CD8-positive, alpha-beta memory T cell (primary cell): ENCODE measurements at regions not wholly inside any gene's neighbourhood (a gene's known extent, or its start where the extent isn't known, plus 50 kb on each side); places are given as distances from the start of the nearest gene placed in this dataset.
A peak's percentile ranks its signal among the peaks of the same experiment; 100 is the strongest.

Source experiments
- CTCF ChIA-PET: fragments of 350-600 bp; sonication (Branson Sonifier 250); formaldehyde crosslinking; loops from one replicate; lab custom pipeline; 2021; ENCODE audit warnings: antibody characterized with exemption; lab: Charles Lee
- POLR2A ChIA-PET: fragments of 350-600 bp; sonication (Branson Sonifier 250); formaldehyde crosslinking; loops from one replicate; lab custom pipeline; 2021; ENCODE audit warnings: antibody characterized with exemption; lab: Charles Lee
- DNase-seq, 5 donors: peaks; one replicate each; pipeline versions ENCODE4 v3.0.0 to v3.0.0-alpha.2; 2020 to 2022; ENCODE audit warnings: mixed read lengths in 1 of 5
- H3K27ac ChIP-seq: one replicate; pipeline ENCODE4 v1.7.0; 2013; ENCODE audit warnings: low read depth, mild to moderate bottlenecking, low read length, moderate library complexity
- H3K27me3 ChIP-seq: 2 replicates; pipeline ENCODE4 v1.7.0; 2013; ENCODE audit warnings: low read length, mild to moderate bottlenecking; ENCODE audit not compliant: insufficient read depth, poor library complexity, severe bottlenecking
- H3K36me3 ChIP-seq: 2 replicates; pipeline ENCODE4 v1.7.0; 2013; ENCODE audit warnings: mild to moderate bottlenecking, low read length, moderate library complexity; ENCODE audit not compliant: insufficient read depth
- H3K4me1 ChIP-seq: 2 replicates; pipeline ENCODE4 v1.7.0; 2013; ENCODE audit warnings: mild to moderate bottlenecking, low read length, moderate library complexity; ENCODE audit not compliant: insufficient read depth
- H3K4me3 ChIP-seq: 2 replicates; pipeline ENCODE4 v1.7.0; 2013; ENCODE audit warnings: mild to moderate bottlenecking, low read length
- H3K9me3 ChIP-seq: 2 replicates; pipeline ENCODE4 v1.7.0; 2013; ENCODE audit warnings: mild to moderate bottlenecking, low read length
- H3K27ac Mint-ChIP-seq, 8 donors: one replicate each; pipeline ENCODE4 v1.8.0; 2020 to 2021; ENCODE audit warnings: mixed read lengths in 8 of 8, mild to moderate bottlenecking in 6 of 8, inconsistent platforms in 3 of 8, moderate library complexity in 3 of 8
- H3K27me3 Mint-ChIP-seq, 2 donors: one replicate each; pipeline ENCODE4 v1.8.0; 2020 to 2021; ENCODE audit warnings: mixed read lengths in 2 of 2, mild to moderate bottlenecking in 1 of 2, moderate library complexity in 1 of 2
- H3K36me3 Mint-ChIP-seq, 3 donors: one replicate each; pipeline ENCODE4 v1.8.0; 2020 to 2021; ENCODE audit warnings: mixed read lengths in 3 of 3, inconsistent platforms in 1 of 3, mild to moderate bottlenecking in 1 of 3
- H3K4me1 Mint-ChIP-seq, 3 donors: one replicate each; pipeline ENCODE4 v1.8.0; 2020 to 2021; ENCODE audit warnings: mixed read lengths in 3 of 3, inconsistent platforms in 1 of 3, mild to moderate bottlenecking in 1 of 3
- H3K4me3 Mint-ChIP-seq, 7 donors: one replicate each; pipeline ENCODE4 v1.8.0; 2020 to 2021; ENCODE audit warnings: mixed read lengths in 7 of 7, mild to moderate bottlenecking in 6 of 7, moderate library complexity in 4 of 7, inconsistent platforms in 2 of 7
- H3K9me3 Mint-ChIP-seq, 5 donors: one replicate each; pipeline ENCODE4 v1.8.0; 2020 to 2022; ENCODE audit warnings: mixed read lengths in 5 of 5, mild to moderate bottlenecking in 3 of 5, moderate library complexity in 2 of 5, inconsistent platforms in 1 of 5

DNA sequence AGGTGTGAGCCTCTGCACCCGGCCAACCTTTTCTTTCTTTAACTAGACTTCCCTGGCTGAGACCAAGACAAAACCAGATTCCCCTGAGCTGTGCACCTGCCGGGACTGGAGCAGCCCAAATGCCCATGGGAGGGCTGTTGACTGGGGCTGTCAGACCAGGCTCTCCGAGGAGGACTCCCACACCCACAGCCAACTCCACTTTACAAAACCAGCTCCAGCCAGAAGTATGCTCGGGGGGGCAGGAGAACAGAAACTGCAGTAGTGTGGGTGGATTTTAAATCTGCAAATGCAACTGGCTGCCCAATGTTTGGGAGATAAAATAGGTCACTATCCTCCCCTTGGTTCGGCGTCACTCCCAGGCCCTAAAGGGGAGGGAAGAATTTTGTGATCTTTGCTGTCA, 78.5 kb downstream of the VCPKMT start:
- Mint-ChIP-seq H3K27ac (peak overlapping the region in 6 of 8 donors; percentile 8 to 99 (median 86)), H3K9me3 (no peaks in the 10 kb centered on the region), H3K4me1 (peaks cover 45 to 63% (median 52%) of the 10 kb centered on the region in 3 donors), H3K27me3 (no peaks in the 10 kb centered on the region), H3K4me3 (peak overlapping the region in 2 of 7 donors; percentile 10 to 24), H3K36me3 (peaks cover 4 to 18% (median 16%) of the 10 kb centered on the region in 3 donors)
- ChIA-PET CTCF (interaction anchor here (0.7 to 3.9 kb wide), 6 partner anchors 24 to 175 kb away, joined by 3 to 18 read pairs (median 6); no protein-coding TSS in a partner anchor), POLR2A (interaction anchor here (1.1 to 1.6 kb wide), 2 partner anchors 24 to 34 kb away, joined by 4 to 7 read pairs; no protein-coding TSS in a partner anchor)
- DNase-seq, result no peak
- Histone ChIP-seq H3K27ac (no peak overlapping the region), H3K36me3 (no peaks in the 10 kb centered on the region), H3K9me3 (no peaks in the 10 kb centered on the region), H3K4me1 (peaks cover 47% of the 10 kb centered on the region), H3K4me3 (no peak overlapping the region), H3K27me3 (no peaks in the 10 kb centered on the region)

DNA sequence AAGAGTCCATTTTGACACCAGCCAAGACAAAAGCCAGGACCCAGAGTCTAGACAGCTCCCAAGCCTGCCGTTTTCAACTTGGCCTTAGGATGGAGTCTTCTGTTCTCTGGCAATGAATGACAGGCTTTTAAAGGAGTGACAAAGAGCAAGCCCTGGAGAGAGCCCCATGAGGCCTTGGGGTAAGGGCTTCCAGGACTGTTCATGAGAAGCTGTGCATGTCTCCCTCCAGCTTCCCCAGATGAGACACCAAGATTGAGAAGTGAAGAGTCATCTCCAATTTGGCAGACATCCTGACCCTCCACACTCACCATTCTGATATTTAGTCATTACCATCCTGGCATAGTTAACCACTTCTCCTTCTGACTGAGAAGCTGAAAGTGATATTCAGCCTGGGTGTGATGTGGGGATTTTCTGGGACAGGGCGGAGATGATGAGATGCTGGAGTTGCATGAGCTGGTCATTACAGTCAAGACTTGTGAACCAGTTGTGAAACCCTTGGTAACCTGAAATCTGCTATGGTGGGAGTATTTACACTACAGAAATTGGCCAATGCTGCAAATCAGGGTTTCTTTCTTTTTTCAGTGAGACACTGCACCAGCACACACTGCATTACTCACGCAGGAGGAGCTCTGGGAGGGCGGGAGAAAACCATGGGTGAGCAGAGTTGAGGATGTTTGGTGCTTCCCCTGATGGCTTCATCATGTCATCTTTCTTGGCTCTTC, 77.8 kb downstream of the VCPKMT start:
- H3K27ac Mint-ChIP-seq, result peak overlapping the region; percentile 87 to 99 (median 94)

DNA sequence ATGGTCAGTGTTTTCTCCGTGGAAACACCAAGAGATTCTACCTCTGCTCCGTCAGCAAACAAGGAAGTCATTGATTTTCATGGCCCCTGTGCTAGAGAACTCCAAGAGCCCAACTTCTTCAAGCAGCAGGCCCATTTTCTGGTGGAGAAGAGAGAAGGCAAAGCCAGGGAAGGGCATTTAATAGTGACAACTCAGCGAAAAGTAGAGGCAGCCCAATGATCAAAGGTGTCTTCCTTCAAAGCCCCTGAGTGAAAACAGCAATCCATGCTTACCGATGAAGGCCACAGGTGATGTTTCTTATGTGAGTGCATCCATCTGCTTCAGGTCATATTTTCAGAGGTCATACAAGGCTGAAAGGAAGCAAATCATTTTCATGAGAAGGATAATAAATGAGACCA, 77.3 kb downstream of the VCPKMT start:
- Mint-ChIP-seq H3K9me3 (no peaks in the 10 kb centered on the region), H3K27me3 (no peaks in the 10 kb centered on the region), H3K27ac (peak overlapping the region; percentile 87 to 99 (median 94)), H3K36me3 (peaks cover 2 to 18% (median 14%) of the 10 kb centered on the region in 3 donors), H3K4me1 (peaks cover 52 to 68% (median 56%) of the 10 kb centered on the region in 3 donors), H3K4me3 (peak overlapping the region; percentile 32 to 87 (median 66))
- H3K27ac ChIP-seq, result no peak overlapping the region
- peaks cover 59% of the 10 kb centered on the region for H3K4me1 ChIP-seq
- no peak for DNase-seq
- H3K4me3 ChIP-seq, result no peak overlapping the region
- H3K36me3 ChIP-seq, result no peaks in the 10 kb centered on the region
- no peaks in the 10 kb centered on the region for H3K27me3 ChIP-seq
- ChIA-PET POLR2A (interaction anchor here (0.7 to 1.6 kb wide), 3 partner anchors 22 to 46 kb away, joined by 3 to 7 read pairs (median 4); no protein-coding TSS in a partner anchor), CTCF (interaction anchor here (1.0 to 3.9 kb wide), 6 partner anchors 21 to 176 kb away, joined by 3 to 18 read pairs (median 5); partner anchors contain the start of gene ARF6)
- H3K9me3 ChIP-seq, result no peaks in the 10 kb centered on the region

More for the DNA sequence above, 77.8 kb downstream of the VCPKMT start:
- Mint-ChIP-seq H3K4me1 (peaks cover 48 to 67% (median 56%) of the 10 kb centered on the region in 3 donors), H3K27me3 (no peaks in the 10 kb centered on the region), H3K4me3 (peak overlapping the region; percentile 32 to 87 (median 66)), H3K36me3 (peaks cover 4 to 18% (median 16%) of the 10 kb centered on the region in 3 donors), H3K9me3 (no peaks in the 10 kb centered on the region)
- Histone ChIP-seq H3K27me3 (no peaks in the 10 kb centered on the region), H3K36me3 (no peaks in the 10 kb centered on the region), H3K4me1 (peaks cover 53% of the 10 kb centered on the region), H3K9me3 (no peaks in the 10 kb centered on the region), H3K27ac (no peak overlapping the region), H3K4me3 (no peak overlapping the region)
- ChIA-PET CTCF (interaction anchor here (1.0 to 3.9 kb wide), 7 partner anchors 21 to 176 kb away, joined by 3 to 18 read pairs (median 6); partner anchors contain the start of gene ARF6), POLR2A (interaction anchor here (0.7 to 1.6 kb wide), 3 partner anchors 23 to 47 kb away, joined by 3 to 7 read pairs (median 4); no protein-coding TSS in a partner anchor)
- peak in 1 of 5 donors; percentile 56 for DNase-seq

DNA sequence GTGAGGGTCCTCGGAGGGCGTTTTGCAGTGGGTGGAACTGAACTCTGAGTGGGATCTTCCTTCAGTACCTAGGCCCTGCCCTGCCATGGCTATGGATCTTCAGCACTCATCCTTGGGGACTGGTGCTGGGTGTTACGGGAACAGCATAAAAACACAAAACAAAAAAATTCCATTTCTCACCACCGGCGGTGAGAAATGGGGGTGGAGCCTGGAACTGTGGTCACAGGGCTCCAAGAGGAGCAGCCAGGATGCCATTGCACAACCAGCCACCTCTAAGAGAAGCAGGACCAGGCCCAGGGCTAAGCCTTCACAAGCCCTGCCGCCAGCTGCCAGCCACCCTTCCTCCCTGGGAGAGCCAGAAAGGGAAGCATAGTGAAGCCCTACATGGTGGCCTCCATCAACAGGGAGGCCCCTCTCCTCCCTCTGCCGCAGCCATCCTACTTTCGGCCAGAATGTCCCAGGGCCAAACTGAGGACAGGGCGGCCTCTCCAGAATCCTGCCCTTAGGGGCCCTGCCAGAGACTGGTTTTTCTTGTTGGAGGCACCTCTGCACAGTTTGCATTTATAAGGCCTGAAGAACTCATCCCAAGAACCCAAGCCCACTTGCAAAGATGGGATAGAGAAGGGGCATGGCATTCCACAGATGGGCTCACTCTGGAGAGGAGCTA, 76.5 kb downstream of the VCPKMT start:
- POLR2A ChIA-PET, result interaction anchor here (1.3 to 2.5 kb wide), 3 partner anchors 22 to 172 kb away, joined by 5 to 11 read pairs (median 6); no protein-coding TSS in a partner anchor
- H3K4me3 ChIP-seq, result peak overlapping the region; percentile 46
- Mint-ChIP-seq H3K36me3 (peaks cover 2 to 18% (median 13%) of the 10 kb centered on the region in 3 donors), H3K9me3 (no peaks in the 10 kb centered on the region), H3K4me1 (peaks cover 58 to 70% (median 61%) of the 10 kb centered on the region in 3 donors), H3K27ac (peak overlapping the region; percentile 92 to 99 (median 98)), H3K4me3 (peak overlapping the region; percentile 45 to 95 (median 86)), H3K27me3 (no peaks in the 10 kb centered on the region)
- H3K4me1 ChIP-seq, result peaks cover 67% of the 10 kb centered on the region
- CTCF ChIA-PET, result interaction anchor here (0.8 to 3.9 kb wide), 10 partner anchors 20 to 177 kb away, joined by 3 to 18 read pairs (median 6); no protein-coding TSS in a partner anchor
- peak overlapping the region; percentile 66 for H3K27ac ChIP-seq
- no peaks in the 10 kb centered on the region for H3K27me3 ChIP-seq
- no peaks in the 10 kb centered on the region for H3K9me3 ChIP-seq
- no peak for DNase-seq
- no peaks in the 10 kb centered on the region for H3K36me3 ChIP-seq

DNA sequence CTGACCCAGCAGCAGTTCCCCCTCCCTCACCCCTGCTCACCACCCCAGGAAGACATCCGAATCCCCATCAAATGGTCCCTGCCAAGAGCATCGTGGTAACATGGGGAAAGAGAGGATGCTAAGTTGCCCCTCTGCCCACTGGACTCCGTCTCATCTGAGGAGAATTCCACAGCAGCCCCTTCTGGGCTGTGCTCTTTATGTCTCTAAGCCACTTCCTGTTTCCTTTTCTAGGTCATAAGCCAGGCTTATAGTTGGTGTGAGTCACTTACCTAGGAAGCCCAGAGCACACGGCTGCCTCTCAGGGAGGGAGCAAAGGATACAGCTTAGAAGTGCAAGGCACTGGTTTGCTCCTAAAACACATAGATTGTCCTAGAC, 76.0 kb downstream of the VCPKMT start:
- H3K27me3 ChIP-seq, result no peaks in the 10 kb centered on the region
- peak overlapping the region; percentile 45 to 95 (median 86) for H3K4me3 Mint-ChIP-seq
- H3K4me1 ChIP-seq, result peaks cover 72% of the 10 kb centered on the region
- no peaks in the 10 kb centered on the region for H3K9me3 Mint-ChIP-seq
- peak overlapping the region; percentile 66 for H3K27ac ChIP-seq
- peak overlapping the region; percentile 46 for H3K4me3 ChIP-seq
- no peaks in the 10 kb centered on the region for H3K27me3 Mint-ChIP-seq
- no peaks in the 10 kb centered on the region for H3K36me3 ChIP-seq
- peaks cover 63 to 72% (median 66%) of the 10 kb centered on the region in 3 donors for H3K4me1 Mint-ChIP-seq
- ChIA-PET CTCF (interaction anchor here (0.6 to 3.9 kb wide), 11 partner anchors 22 to 178 kb away, joined by 3 to 18 read pairs (median 5); no protein-coding TSS in a partner anchor), POLR2A (interaction anchor here (1.3 to 2.5 kb wide), 3 partner anchors 22 to 173 kb away, joined by 5 to 11 read pairs (median 6); no protein-coding TSS in a partner anchor)
- H3K27ac Mint-ChIP-seq, result peak overlapping the region; percentile 92 to 99 (median 98)
- H3K36me3 Mint-ChIP-seq, result peaks cover 2 to 18% (median 13%) of the 10 kb centered on the region in 3 donors
- peak; percentile 11 to 66 (median 43) for DNase-seq
- no peaks in the 10 kb centered on the region for H3K9me3 ChIP-seq

DNA sequence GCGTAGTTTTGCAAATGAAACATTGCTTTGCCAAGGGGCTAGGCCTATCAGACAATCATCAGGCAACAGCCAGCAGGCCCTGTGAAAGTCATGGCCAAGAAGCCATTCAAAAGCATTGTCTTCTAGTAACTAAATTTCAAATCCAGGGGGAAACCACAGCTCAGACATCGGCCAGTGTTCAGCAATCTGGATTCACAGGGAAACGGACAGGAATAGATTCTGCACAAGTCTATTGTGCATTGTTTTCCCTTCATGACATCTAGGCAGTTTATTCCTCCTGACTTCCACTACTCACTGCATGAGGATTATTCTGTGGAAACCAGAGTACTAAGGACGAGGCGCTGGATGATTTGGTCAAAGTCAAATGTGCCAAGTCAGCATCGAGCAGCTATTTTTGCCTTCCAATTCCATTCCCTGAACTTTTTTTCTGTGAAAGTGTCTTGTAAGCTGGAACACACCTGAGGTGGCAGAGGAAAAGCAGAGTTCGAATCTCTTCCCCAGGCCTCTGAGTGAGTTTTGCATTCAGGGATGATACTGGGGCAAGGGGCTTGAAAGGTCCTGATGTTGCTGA, 75.4 kb downstream of the VCPKMT start:
- no peaks in the 10 kb centered on the region for H3K9me3 Mint-ChIP-seq
- ChIA-PET POLR2A (interaction anchor here (1.3 to 2.5 kb wide), 3 partner anchors 21 to 173 kb away, joined by 5 to 11 read pairs (median 6); no protein-coding TSS in a partner anchor), CTCF (interaction anchor here (0.6 to 3.9 kb wide), 10 partner anchors 21 to 178 kb away, joined by 3 to 18 read pairs (median 5); no protein-coding TSS in a partner anchor)
- H3K27ac ChIP-seq, result no peak overlapping the region
- H3K27me3 ChIP-seq, result no peaks in the 10 kb centered on the region
- H3K27me3 Mint-ChIP-seq, result no peaks in the 10 kb centered on the region
- no peak for DNase-seq
- H3K9me3 ChIP-seq, result no peaks in the 10 kb centered on the region
- H3K4me1 ChIP-seq, result peaks cover 78% of the 10 kb centered on the region
- peaks cover 2 to 21% (median 12%) of the 10 kb centered on the region in 3 donors for H3K36me3 Mint-ChIP-seq
- no peaks in the 10 kb centered on the region for H3K36me3 ChIP-seq
- H3K4me3 ChIP-seq, result peak overlapping the region; percentile 21
- H3K4me1 Mint-ChIP-seq, result peaks cover 69 to 78% (median 72%) of the 10 kb centered on the region in 3 donors
- H3K27ac Mint-ChIP-seq, result peak overlapping the region in 7 of 8 donors; percentile 92 to 99 (median 98)
- H3K4me3 Mint-ChIP-seq, result peak overlapping the region; percentile 45 to 95 (median 86)

DNA sequence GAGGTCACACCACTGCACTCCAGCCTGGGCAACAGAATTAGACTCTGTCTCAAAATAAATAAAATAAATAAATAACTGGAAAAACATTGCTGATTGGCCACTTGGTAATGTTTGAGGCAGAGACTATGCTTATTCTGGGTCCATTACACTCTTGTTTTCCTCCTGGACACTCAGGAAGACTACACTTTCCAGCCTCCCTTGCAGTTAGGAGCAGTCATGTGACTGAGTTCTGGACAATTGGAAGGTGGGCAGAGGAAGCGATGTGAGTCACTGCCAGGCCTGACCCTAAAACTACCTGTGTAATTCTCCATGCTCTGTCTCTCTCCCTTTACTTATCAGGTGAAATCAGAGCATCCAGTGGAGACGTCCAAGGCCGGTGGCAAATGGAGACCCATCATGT, 74.4 kb downstream of the VCPKMT start:
- peaks cover 73 to 87% (median 81%) of the 10 kb centered on the region in 3 donors for H3K4me1 Mint-ChIP-seq
- H3K4me1 ChIP-seq, result peaks cover 78% of the 10 kb centered on the region
- POLR2A ChIA-PET, result interaction anchor here (2.5 kb wide), 1 partner anchor 20 kb away, joined by 11 read pairs; no protein-coding TSS in a partner anchor
- no peaks in the 10 kb centered on the region for H3K36me3 ChIP-seq
- H3K27ac Mint-ChIP-seq, result peak overlapping the region in 7 of 8 donors; percentile 21 to 75 (median 73)
- H3K9me3 ChIP-seq, result no peaks in the 10 kb centered on the region
- H3K9me3 Mint-ChIP-seq, result no peaks in the 10 kb centered on the region
- CTCF ChIA-PET, result interaction anchor here (0.6 to 2.4 kb wide), 2 partner anchors 39 to 163 kb away, joined by 3 to 10 read pairs; no protein-coding TSS in a partner anchor
- peak overlapping the region in 1 of 7 donors; percentile 25 for H3K4me3 Mint-ChIP-seq
- no peak overlapping the region for H3K4me3 ChIP-seq
- H3K36me3 Mint-ChIP-seq, result peaks cover 2 to 24% (median 9%) of the 10 kb centered on the region in 3 donors
- no peaks in the 10 kb centered on the region for H3K27me3 Mint-ChIP-seq
- no peak overlapping the region for H3K27ac ChIP-seq
- no peak for DNase-seq
- no peaks in the 10 kb centered on the region for H3K27me3 ChIP-seq
